ENCODE measurements at regions not wholly inside any gene's neighbourhood (a gene's known extent, or its start where the extent isn't known, plus 50 kb on each side); places are given as distances from the start of the nearest gene placed in this dataset.

DNA sequence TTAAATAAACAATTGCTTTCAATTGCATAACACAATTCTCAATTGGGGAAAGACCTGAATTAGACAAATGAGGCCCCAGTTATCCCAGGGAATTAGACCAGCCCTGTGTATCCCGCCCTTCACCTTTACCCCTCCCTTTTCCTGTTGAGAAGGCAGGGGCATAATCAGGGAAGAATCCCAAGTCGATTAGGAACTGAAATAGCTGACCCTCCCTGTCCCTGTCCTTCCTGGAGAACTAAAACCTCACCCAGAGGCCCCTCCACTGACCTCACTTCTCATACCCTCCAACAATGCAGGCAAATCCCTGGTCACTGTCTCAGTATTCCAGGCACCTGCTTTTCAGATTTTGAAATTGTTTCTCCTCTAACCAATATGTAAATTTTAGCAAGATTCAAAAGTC, 165.4 kb upstream of the CDH11 start:
- no peaks in the 10 kb centered on the region for H3K27me3 ChIP-seq (ENCODE audit: insufficient read depth, poor library complexity, severe bottlenecking)
- TF ChIP-seq GABPA (IDR thresholded peaks at IDR 0.05; ENCODE audit: low read depth): no peak
- no peak for TF ChIP-seq SPI1 (IDR thresholded peaks at IDR 0.05; ENCODE audit: borderline replicate concordance, low read depth)
- TF ChIP-seq, protein P1, sequence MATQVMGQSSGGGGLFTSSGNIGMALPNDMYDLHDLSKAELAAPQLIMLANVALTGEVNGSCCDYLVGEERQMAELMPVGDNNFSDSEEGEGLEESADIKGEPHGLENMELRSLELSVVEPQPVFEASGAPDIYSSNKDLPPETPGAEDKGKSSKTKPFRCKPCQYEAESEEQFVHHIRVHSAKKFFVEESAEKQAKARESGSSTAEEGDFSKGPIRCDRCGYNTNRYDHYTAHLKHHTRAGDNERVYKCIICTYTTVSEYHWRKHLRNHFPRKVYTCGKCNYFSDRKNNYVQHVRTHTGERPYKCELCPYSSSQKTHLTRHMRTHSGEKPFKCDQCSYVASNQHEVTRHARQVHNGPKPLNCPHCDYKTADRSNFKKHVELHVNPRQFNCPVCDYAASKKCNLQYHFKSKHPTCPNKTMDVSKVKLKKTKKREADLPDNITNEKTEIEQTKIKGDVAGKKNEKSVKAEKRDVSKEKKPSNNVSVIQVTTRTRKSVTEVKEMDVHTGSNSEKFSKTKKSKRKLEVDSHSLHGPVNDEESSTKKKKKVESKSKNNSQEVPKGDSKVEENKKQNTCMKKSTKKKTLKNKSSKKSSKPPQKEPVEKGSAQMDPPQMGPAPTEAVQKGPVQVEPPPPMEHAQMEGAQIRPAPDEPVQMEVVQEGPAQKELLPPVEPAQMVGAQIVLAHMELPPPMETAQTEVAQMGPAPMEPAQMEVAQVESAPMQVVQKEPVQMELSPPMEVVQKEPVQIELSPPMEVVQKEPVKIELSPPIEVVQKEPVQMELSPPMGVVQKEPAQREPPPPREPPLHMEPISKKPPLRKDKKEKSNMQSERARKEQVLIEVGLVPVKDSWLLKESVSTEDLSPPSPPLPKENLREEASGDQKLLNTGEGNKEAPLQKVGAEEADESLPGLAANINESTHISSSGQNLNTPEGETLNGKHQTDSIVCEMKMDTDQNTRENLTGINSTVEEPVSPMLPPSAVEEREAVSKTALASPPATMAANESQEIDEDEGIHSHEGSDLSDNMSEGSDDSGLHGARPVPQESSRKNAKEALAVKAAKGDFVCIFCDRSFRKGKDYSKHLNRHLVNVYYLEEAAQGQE (IDR thresholded peaks at IDR 0.05; ENCODE audit: insufficient replicate concordance, low read depth): no peak
- TF ChIP-seq, protein P2, sequence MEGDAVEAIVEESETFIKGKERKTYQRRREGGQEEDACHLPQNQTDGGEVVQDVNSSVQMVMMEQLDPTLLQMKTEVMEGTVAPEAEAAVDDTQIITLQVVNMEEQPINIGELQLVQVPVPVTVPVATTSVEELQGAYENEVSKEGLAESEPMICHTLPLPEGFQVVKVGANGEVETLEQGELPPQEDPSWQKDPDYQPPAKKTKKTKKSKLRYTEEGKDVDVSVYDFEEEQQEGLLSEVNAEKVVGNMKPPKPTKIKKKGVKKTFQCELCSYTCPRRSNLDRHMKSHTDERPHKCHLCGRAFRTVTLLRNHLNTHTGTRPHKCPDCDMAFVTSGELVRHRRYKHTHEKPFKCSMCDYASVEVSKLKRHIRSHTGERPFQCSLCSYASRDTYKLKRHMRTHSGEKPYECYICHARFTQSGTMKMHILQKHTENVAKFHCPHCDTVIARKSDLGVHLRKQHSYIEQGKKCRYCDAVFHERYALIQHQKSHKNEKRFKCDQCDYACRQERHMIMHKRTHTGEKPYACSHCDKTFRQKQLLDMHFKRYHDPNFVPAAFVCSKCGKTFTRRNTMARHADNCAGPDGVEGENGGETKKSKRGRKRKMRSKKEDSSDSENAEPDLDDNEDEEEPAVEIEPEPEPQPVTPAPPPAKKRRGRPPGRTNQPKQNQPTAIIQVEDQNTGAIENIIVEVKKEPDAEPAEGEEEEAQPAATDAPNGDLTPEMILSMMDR (IDR thresholded peaks at IDR 0.05; ENCODE audit: insufficient read depth, low read length): no peak
- TF ChIP-seq POLR2AphosphoS5 (IDR thresholded peaks at IDR 0.05; ENCODE audit: low read depth): no peak
- no peak overlapping the region for H3K4me3 ChIP-seq (replicated peaks; ENCODE audit: insufficient read depth, low read length)
- DNase-seq (ENCODE audit: low read depth in 1 of 2, low spot score in 1 of 2): no peak
- no peak overlapping the region for H3K27ac ChIP-seq (replicated peaks)

DNA sequence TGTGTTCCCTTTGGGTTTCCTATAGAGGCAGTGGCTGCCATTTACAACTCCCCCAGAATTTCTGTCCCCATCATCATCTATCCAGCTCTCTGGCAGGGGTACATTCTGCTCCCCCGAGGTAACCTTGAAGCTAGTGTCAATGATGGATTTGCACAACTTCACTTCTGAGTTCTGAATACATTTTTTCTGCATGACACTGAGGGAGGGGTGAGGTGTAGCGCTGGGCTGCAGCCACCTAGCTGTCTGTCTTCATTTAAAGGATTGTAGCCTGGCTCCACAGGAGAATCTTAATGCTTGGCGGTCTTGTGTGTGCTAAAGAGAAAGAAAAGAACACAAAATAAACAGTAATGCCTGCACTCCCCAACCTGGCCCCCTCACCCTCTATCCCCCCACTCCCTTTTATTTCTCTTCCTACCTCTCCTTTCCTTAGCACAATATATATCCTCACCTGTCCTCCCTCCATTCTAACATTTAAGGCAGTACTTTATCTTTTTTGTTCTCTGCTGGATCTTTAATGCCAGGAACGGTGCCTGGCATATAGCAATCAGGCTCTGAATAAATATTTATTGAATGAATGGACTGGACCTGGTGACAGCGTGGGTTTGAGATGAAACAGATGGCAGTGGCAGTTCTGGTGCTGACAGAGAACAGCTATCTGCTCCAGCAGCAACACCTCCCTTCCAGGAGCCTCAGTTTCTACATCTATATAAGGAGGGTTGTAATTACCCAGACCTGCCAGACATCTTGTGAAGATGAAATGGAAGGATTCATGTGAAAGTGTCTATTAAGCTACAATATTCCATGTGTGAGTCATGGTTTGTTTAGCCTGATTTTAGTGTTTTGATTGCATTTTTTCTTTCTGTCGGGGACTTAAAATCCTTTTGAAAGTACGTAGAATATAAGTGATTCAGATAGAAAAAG, 163.5 kb upstream of the CDH11 start:
- TF ChIP-seq GABPA (IDR thresholded peaks at IDR 0.05; ENCODE audit: low read depth): no peak
- no peak for TF ChIP-seq SPI1 (IDR thresholded peaks at IDR 0.05; ENCODE audit: borderline replicate concordance, low read depth)
- TF ChIP-seq, protein P1 (IDR thresholded peaks at IDR 0.05; ENCODE audit: insufficient replicate concordance, low read depth): no peak
- TF ChIP-seq, protein P2 (IDR thresholded peaks at IDR 0.05; ENCODE audit: insufficient read depth, low read length): no peak
- TF ChIP-seq POLR2AphosphoS5 (IDR thresholded peaks at IDR 0.05; ENCODE audit: low read depth): no peak
- Histone ChIP-seq H3K27ac (replicated peaks) (no peak overlapping the region), H3K27me3 (ENCODE audit: insufficient read depth, poor library complexity, severe bottlenecking) (no peaks in the 10 kb centered on the region), H3K4me3 (replicated peaks; ENCODE audit: insufficient read depth, low read length) (no peak overlapping the region)
- DNase-seq (ENCODE audit: low read depth in 1 of 2, low spot score in 1 of 2): no peak

DNA sequence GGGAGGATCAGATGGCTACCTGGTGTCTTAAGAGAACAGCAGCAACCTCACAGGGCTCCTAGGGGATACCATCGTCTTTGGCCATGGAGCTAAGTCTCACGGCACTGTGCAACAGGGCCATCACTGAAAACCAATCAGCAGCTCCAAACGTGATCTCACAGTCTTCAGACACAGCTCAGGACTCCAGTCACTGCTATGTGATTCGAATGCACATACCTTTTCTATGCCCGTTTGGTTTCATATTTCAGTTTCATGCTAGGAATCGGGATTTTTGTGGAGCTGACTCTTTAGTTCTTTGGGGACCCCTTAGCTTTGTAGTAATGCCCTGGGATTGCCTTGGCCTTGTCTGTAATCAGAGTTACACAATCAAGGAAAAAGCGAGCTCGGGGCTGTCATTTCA, 162.8 kb upstream of the CDH11 start:
- Histone ChIP-seq H3K27me3 (ENCODE audit: insufficient read depth, poor library complexity, severe bottlenecking) (no peaks in the 10 kb centered on the region), H3K27ac (replicated peaks) (no peak overlapping the region), H3K4me3 (replicated peaks; ENCODE audit: insufficient read depth, low read length) (no peak overlapping the region)
- TF ChIP-seq, protein P2 (IDR thresholded peaks at IDR 0.05; ENCODE audit: insufficient read depth, low read length): no peak
- TF ChIP-seq GABPA (IDR thresholded peaks at IDR 0.05; ENCODE audit: low read depth) (no peak), SPI1 (IDR thresholded peaks at IDR 0.05; ENCODE audit: borderline replicate concordance, low read depth) (no peak), POLR2AphosphoS5 (IDR thresholded peaks at IDR 0.05; ENCODE audit: low read depth) (no peak)
- TF ChIP-seq, protein P1 (IDR thresholded peaks at IDR 0.05; ENCODE audit: insufficient replicate concordance, low read depth): no peak
- DNase-seq (ENCODE audit: low read depth in 1 of 2, low spot score in 1 of 2): no peak
